Muscle layer of colon (tissue), 2 donors: ENCODE measurements at regions not wholly inside any gene's neighbourhood (a gene's known extent, or its start where the extent isn't known, plus 50 kb on each side); places are given as distances from the start of the nearest gene placed in this dataset.
A peak's percentile ranks its signal among the peaks of the same experiment; 100 is the strongest.
"Not testable (repeated sequence)": the region's sequence is repeated elsewhere in the genome, so short reads cannot be mapped to it uniquely, and the experiment has no call there.

Experiments
- H3K27ac ChIP-seq: one replicate; pipeline ENCODE4 v1.7.0; 2013; ENCODE audit warnings: low read depth, mild to moderate bottlenecking, low read length, moderate library complexity
- H3K27me3 ChIP-seq, 2 donors: one replicate each; pipeline ENCODE4 v1.7.0; 2013; ENCODE audit warnings: low read length in 2 of 2, mild to moderate bottlenecking in 2 of 2; ENCODE audit not compliant: insufficient read depth in 2 of 2, control insufficient read depth in 1 of 2
- H3K36me3 ChIP-seq: one replicate; pipeline ENCODE4 v1.7.0; 2013; ENCODE audit warnings: mild to moderate bottlenecking, low read length; ENCODE audit not compliant: insufficient read depth
- H3K4me1 ChIP-seq: one replicate; pipeline ENCODE4 v1.7.0; 2013; ENCODE audit warnings: mild to moderate bottlenecking, low read length; ENCODE audit not compliant: insufficient read depth
- H3K4me3 ChIP-seq, 2 donors: one replicate each; pipeline ENCODE4 v1.7.0; 2013; ENCODE audit warnings: low read length in 2 of 2, low read depth in 1 of 2, mild to moderate bottlenecking in 1 of 2, moderate library complexity in 1 of 2
- H3K9ac ChIP-seq: one replicate; pipeline ENCODE4 v1.7.0; 2013; ENCODE audit warnings: low read length
- H3K9me3 ChIP-seq: one replicate; pipeline ENCODE4 v1.7.0; 2013; ENCODE audit warnings: mild to moderate bottlenecking, low read length
- donor health status: abdominal sarcoma.
- donor health status: Adenocarcinoma of cecum.

DNA sequence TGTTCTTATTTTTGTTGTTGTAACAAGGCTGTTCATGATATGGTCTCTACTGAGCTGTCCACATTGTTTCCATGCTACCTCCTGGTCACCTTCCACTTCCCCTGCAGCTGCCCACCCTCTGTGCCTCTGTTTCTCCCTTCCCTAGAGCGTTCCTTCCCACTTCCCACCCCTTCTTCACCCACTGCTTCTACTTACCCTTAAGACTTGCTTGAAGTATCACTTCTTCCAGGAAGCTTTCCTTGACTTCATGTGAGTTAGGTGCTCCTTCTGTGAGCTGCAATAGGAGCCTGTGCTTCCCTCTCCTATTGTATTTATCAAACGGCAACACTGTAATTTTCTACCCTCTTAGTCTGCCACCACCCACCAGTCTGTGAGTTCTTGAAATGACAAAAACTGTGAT lies 286.8 kb upstream of the AMIGO2 start:
- Histone ChIP-seq H3K27ac (no peak overlapping the region), H3K36me3 (no peaks in the 10 kb centered on the region), H3K4me1 (peaks cover 20% of the 10 kb centered on the region), H3K4me3 (peak overlapping the region in 1 of 2 donors; percentile 25), H3K27me3 (no peaks in the 10 kb centered on the region), H3K9me3 (no peaks in the 10 kb centered on the region), H3K9ac (no peak overlapping the region)

DNA sequence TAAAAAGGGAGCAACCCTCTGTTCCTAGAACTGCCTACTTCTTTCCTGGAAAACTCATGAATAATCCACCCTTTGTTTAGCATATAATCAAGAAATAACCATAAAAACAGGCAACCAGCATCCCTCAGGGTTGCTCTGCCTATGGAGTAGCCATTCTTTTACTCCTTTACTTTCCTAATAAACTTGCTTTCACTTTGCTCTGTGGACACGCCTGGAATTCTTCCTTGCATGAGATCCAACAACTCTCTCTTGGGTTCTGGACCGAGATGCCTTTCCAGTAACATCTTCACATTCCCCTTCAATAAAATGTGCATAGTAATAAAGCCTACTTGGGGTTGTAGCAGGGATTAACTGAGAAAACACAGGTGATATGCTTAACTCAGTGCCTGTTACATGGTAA lies 286.4 kb upstream of the AMIGO2 start:
- no peaks in the 10 kb centered on the region for H3K36me3 ChIP-seq
- H3K4me3 ChIP-seq, result peak overlapping the region in 1 of 2 donors; percentile 25
- no peak overlapping the region for H3K27ac ChIP-seq
- peaks cover 20% of the 10 kb centered on the region for H3K4me1 ChIP-seq
- H3K27me3 ChIP-seq, result no peaks in the 10 kb centered on the region
- no peak overlapping the region for H3K9ac ChIP-seq
- no peaks in the 10 kb centered on the region for H3K9me3 ChIP-seq

DNA sequence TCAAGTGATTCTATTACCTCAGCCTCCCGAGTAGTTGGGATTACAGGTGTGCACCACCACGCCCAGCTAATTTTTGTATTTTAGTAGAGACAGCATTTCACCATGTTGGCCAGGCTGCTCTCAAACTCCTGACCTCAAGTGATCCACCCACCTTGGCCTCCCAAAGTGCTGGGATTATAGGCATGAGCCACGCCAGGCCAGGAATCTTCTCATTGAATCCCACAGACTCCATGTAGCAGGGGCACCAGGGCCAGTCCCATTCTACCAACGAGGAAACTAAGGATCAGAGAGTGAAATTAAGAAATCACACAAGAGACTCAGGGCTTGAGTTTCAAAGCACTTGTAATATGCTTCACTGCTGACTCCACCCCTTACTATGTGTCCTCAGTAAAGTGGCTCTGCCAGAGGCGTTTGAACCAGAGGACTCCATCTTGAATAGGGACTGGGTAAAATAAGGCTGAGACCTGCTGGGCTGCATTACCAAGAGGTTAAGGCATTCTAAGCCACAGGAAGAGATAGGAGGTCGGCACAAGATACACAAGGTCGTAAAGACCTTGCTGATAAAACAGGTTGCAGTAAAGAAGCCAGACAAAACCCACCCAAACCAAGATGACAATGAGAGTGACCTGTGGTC lies 285.8 kb upstream of the AMIGO2 start:
- not testable (repeated sequence) for H3K9ac ChIP-seq, H3K27me3 ChIP-seq, H3K9me3 ChIP-seq, H3K27ac ChIP-seq, H3K36me3 ChIP-seq
- peak overlapping the region in 1 of 2 donors; percentile 25 for H3K4me3 ChIP-seq
- H3K4me1 ChIP-seq, result peaks cover 20% of the 10 kb centered on the region

DNA sequence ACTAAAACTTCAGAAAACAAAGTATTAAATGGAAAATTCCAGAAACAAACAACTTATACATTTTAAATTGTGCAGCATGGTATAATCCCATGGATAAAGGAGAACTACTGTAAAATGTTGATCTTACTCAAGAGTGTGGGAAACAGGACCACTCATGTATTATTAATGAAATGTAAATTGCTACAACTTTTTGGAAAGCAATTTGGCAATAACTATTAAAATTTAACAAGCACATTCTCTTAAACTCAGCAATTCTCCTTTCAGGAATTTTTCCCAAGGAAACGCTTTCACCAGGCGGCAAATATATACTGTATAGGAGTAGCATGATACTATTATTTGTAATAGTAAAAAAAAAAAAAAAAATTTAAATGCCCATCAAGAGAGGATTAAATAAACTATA lies 284.5 kb upstream of the AMIGO2 start:
- Histone ChIP-seq H3K4me3 (no peak overlapping the region), H3K4me1 (peaks cover 20% of the 10 kb centered on the region), H3K36me3 (no peaks in the 10 kb centered on the region), H3K27ac (no peak overlapping the region), H3K9me3 (no peaks in the 10 kb centered on the region), H3K9ac (no peak overlapping the region), H3K27me3 (no peaks in the 10 kb centered on the region)

DNA sequence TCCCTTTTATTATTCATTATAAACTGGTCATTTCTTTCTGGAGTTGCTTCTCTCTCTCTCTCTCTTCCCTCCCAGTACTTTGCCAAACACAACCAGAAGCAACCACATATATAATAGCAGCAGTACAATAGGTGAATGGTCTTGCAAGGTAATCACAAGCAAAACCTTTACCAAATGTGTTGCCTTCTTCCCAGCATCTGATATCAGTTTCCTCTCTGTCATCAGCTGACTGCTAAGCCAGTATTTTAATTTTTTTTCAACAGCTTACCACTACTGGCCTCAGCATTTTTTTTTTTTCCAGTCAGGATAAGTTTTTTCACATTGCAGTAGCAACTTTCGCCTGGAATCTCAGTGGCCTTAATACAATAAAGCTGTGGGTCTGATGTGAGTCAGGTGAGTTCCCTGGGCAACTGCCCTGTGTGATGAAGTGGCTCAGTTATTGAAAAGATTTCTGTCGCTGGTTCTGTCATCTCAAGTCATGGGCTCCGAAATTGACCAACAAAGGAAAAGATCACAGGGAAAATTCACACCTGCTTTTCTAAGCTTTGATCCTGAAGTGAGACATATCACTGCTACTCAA lies 282.5 kb upstream of the AMIGO2 start:
- no peak overlapping the region for H3K9ac ChIP-seq
- H3K27me3 ChIP-seq, result no peaks in the 10 kb centered on the region
- H3K4me1 ChIP-seq, result peaks cover 13% of the 10 kb centered on the region
- no peaks in the 10 kb centered on the region for H3K36me3 ChIP-seq
- no peaks in the 10 kb centered on the region for H3K9me3 ChIP-seq
- no peak overlapping the region for H3K27ac ChIP-seq
- no peak overlapping the region for H3K4me3 ChIP-seq

DNA sequence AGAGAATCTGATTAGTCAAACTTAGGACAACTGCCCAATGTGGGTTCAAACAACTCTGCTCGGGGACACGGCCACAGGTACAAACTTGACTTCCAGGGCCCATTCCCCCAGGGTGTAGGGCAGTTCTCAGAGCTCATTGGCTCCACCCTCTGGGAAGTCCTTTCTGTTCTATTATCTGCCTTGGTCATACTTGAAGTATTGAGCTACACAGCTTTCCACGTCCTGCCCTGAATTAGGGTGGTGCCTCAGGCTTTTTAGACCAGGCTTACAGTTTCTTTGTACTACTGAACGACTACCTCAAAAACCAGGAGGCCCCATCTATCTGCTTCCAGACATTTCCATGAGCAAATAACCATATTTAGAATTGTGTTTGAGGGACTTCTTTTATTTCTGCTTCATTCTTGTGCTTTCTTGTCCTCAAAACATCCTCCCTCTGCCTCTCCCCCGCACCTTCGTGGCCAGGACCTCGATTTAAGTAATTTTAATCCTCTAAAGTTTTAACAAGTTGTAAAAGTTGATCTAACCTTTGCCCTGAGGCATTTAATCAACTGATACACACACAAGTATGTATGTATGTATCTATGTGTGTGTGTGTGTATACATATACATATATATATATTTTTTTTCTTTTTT lies 281.7 kb upstream of the AMIGO2 start:
- H3K9ac ChIP-seq, result no peak overlapping the region
- no peaks in the 10 kb centered on the region for H3K27me3 ChIP-seq
- H3K4me1 ChIP-seq, result peaks cover 10% of the 10 kb centered on the region
- no peak overlapping the region for H3K4me3 ChIP-seq
- H3K27ac ChIP-seq, result no peak overlapping the region
- H3K36me3 ChIP-seq, result no peaks in the 10 kb centered on the region
- no peaks in the 10 kb centered on the region for H3K9me3 ChIP-seq

- no peak overlapping the region for H3K4me3 ChIP-seq
- no peak overlapping the region for H3K27ac ChIP-seq
- no peak overlapping the region for H3K9ac ChIP-seq
- peaks cover 4% of the 10 kb centered on the region for H3K4me1 ChIP-seq
- no peaks in the 10 kb centered on the region for H3K36me3 ChIP-seq
- no peaks in the 10 kb centered on the region for H3K27me3 ChIP-seq
- no peaks in the 10 kb centered on the region for H3K9me3 ChIP-seq
Measured at GRCh38 chr12:47360771-47361388, 281.1 kb upstream of the AMIGO2 start.

GRCh38 chr12:47360093-47360480 lies 280.3 kb upstream of the AMIGO2 start:
- H3K4me1 ChIP-seq, result no peaks in the 10 kb centered on the region
- no peaks in the 10 kb centered on the region for H3K27me3 ChIP-seq
- no peaks in the 10 kb centered on the region for H3K9me3 ChIP-seq
- H3K9ac ChIP-seq, result no peak overlapping the region
- H3K27ac ChIP-seq, result no peak overlapping the region
- no peaks in the 10 kb centered on the region for H3K36me3 ChIP-seq
- no peak overlapping the region for H3K4me3 ChIP-seq

GRCh38 chr12:47359310-47360092 lies 279.7 kb upstream of the AMIGO2 start:
- no peaks in the 10 kb centered on the region for H3K27me3 ChIP-seq
- no peaks in the 10 kb centered on the region for H3K36me3 ChIP-seq
- H3K4me1 ChIP-seq, result no peaks in the 10 kb centered on the region
- H3K27ac ChIP-seq, result no peak overlapping the region
- H3K9ac ChIP-seq, result no peak overlapping the region
- no peaks in the 10 kb centered on the region for H3K9me3 ChIP-seq
- no peak overlapping the region for H3K4me3 ChIP-seq

- H3K27me3 ChIP-seq, H3K36me3 ChIP-seq, H3K27ac ChIP-seq, H3K9ac ChIP-seq, H3K4me3 ChIP-seq, H3K4me1 ChIP-seq, H3K9me3 ChIP-seq: not testable (repeated sequence)
Measured at GRCh38 chr12:47357006-47357405, 277.2 kb upstream of the AMIGO2 start.

GRCh38 chr12:47356129-47356700 lies 276.5 kb upstream of the AMIGO2 start:
- Histone ChIP-seq H3K4me3 (no peak overlapping the region), H3K27me3 (no peaks in the 10 kb centered on the region), H3K27ac (no peak overlapping the region), H3K36me3 (no peaks in the 10 kb centered on the region), H3K9me3 (no peaks in the 10 kb centered on the region), H3K4me1 (no peaks in the 10 kb centered on the region), H3K9ac (no peak overlapping the region)
